K562 (cell line): ENCODE measurements at regions not wholly inside any gene's neighbourhood (a gene's known extent, or its start where the extent isn't known, plus 50 kb on each side); places are given as distances from the start of the nearest gene placed in this dataset.

Experiments used
- ATAC-seq: fragments of 200-7000 bp; cut with Tn5 transposase; 3 replicates; pipeline ENCODE4 v1.9.1; 2020; ENCODE audit warnings: moderate library complexity
- BruUV-seq: library from RNA; stranded (reverse); fragments of 400-500 nt; replicated peaks from 2 replicates; lab custom pipeline; 2021; lab: Mats Ljungman, UMichigan
- CTCF ChIA-PET: fragments of 300-600 bp; formaldehyde crosslinking; extraction: SDS; loops from one replicate; lab custom pipeline; 2021; ENCODE audit warnings: low intra/inter-chr PET ratio; lab: Yijun Ruan, JAX
- POLR2A ChIA-PET: fragments of 300-600, 350-650 bp; sonication (Branson Sonifier 250); formaldehyde crosslinking; extraction: SDS; loops from one replicate; lab custom pipeline; 2021; ENCODE audit warnings: antibody characterized with exemption, inconsistent platforms; lab: Yijun Ruan, JAX
- DNase-seq, 4 experiments: peaks; one replicate each; pipeline versions ENCODE4 v3.0.0 to v3.0.0-alpha.2; 2011 to 2018; ENCODE audit warnings: low spot score in 3 of 4, mixed read lengths in 3 of 4; ENCODE audit errors: extremely low read depth in 1 of 4
- FAIRE-seq: peaks from 2 replicates; lab custom pipeline; 2011; peaks lifted over from hg19 to GRCh38; lab: Jason Lieb, UNC
- H2AFZ ChIP-seq: 2 replicates; pipeline ENCODE4 v1.6.0; 2011; ENCODE audit warnings: low read depth, low read length, control low read depth, inconsistent platforms
- H3K27ac ChIP-seq: fragments of 200-600 bp; 3 replicates; pipeline ENCODE4 v1.8.0; 2011; ENCODE audit warnings: low read depth, mild to moderate bottlenecking, control low read depth, inconsistent platforms, low read length, moderate library complexity, mixed read lengths; ENCODE audit errors: extremely low read depth
- H3K27me3 ChIP-seq, 2 experiments: fragments of 300-600 bp in 1 of 2; 2 replicates in 1 of 2; 3 replicates in 1 of 2; pipeline versions ENCODE4 v1.6.0 to v1.8.0; 2011; ENCODE audit warnings: inconsistent platforms in 2 of 2, low read length in 2 of 2, mild to moderate bottlenecking in 1 of 2, mixed read lengths in 1 of 2, moderate library complexity in 1 of 2; ENCODE audit not compliant: control insufficient read depth in 2 of 2, insufficient read depth in 2 of 2
- H3K36me3 ChIP-seq: fragments of 300-600 bp; 3 replicates; pipeline ENCODE4 v1.8.0; 2011; ENCODE audit warnings: mild to moderate bottlenecking, low read length, inconsistent platforms; ENCODE audit not compliant: control insufficient read depth, insufficient read depth
- H3K4me1 ChIP-seq, 2 experiments: fragments of 200-600 bp in 1 of 2; replicated peaks in 1 of 2; 2 replicates in 1 of 2; 3 replicates in 1 of 2; pipeline versions ENCODE4 v1.5.1 to v1.8.0; 2011; ENCODE audit warnings: inconsistent platforms in 2 of 2, low read length in 2 of 2, mild to moderate bottlenecking in 1 of 2, mixed read lengths in 1 of 2, moderate library complexity in 1 of 2; ENCODE audit not compliant: control insufficient read depth in 2 of 2, insufficient read depth in 2 of 2
- H3K4me2 ChIP-seq: 2 replicates; pipeline ENCODE4 v1.6.1; 2011; ENCODE audit warnings: low read length, control low read depth, inconsistent platforms, mixed read lengths; ENCODE audit not compliant: insufficient read depth
- H3K4me3 ChIP-seq: fragments of 200-600 bp; sonication (generic), shearing (Covaris generic); 2 replicates; pipeline ENCODE4 v1.5.1; 2016; ENCODE audit warnings: control low read depth, inconsistent platforms
- H3K79me2 ChIP-seq: fragments of 200-600 bp; 3 replicates; pipeline ENCODE4 v1.8.0; 2011; ENCODE audit warnings: low read length, inconsistent platforms; ENCODE audit not compliant: control insufficient read depth, insufficient read depth
- H3K9ac ChIP-seq, 2 experiments: 2 replicates each; pipeline versions ENCODE4 v1.6.0 to v1.6.1; 2011; ENCODE audit warnings: low read depth in 2 of 2, low read length in 2 of 2, control low read depth in 1 of 2, inconsistent platforms in 1 of 2, mild to moderate bottlenecking in 1 of 2, mixed read lengths in 1 of 2; ENCODE audit not compliant: insufficient read depth in 1 of 2
- H3K9me1 ChIP-seq: one replicate; pipeline ENCODE4 v1.6.0; 2011; ENCODE audit warnings: inconsistent platforms, mild to moderate bottlenecking, low read length, moderate library complexity; ENCODE audit not compliant: control insufficient read depth, insufficient read depth
- H3K9me3 ChIP-seq: replicated peaks from 2 replicates; pipeline ENCODE4 v1.5.1; 2011; ENCODE audit warnings: low read depth, low read length, inconsistent platforms; ENCODE audit not compliant: control insufficient read depth, insufficient read depth
- H4K20me1 ChIP-seq: replicated peaks from 2 replicates; pipeline ENCODE4 v1.6.1; 2011; ENCODE audit warnings: low read length, inconsistent platforms, mixed read lengths; ENCODE audit not compliant: control insufficient read depth, insufficient read depth
- HNRNPUL1 ChIP-seq: fragments of 200-400 bp; formaldehyde crosslinking; IDR thresholded peaks from 2 replicates; pipeline ENCODE4 v1.6.1; 2017; ENCODE audit warnings: low read length
- KDM5B ChIP-seq: fragments of 200-600 bp; sonication (generic); IDR thresholded peaks from 2 replicates; pipeline ENCODE4 v1.6.1; 2012; ENCODE audit warnings: low read depth, mild to moderate bottlenecking, moderate library complexity, low read length, control low read depth, inconsistent platforms; ENCODE audit not compliant: insufficient replicate concordance
- LARP7 ChIP-seq: fragments of 450-650 bp; IDR thresholded peaks from 2 replicates; pipeline ENCODE4 v1.6.1; 2016
- MTA1 ChIP-seq: fragments of 450-650 bp; IDR thresholded peaks from 2 replicates; pipeline ENCODE4 v1.6.1; 2017; ENCODE audit warnings: borderline replicate concordance
- MTF1 ChIP-seq: fragments of 250-450 bp; sonication (Bioruptor Pico); IDR thresholded peaks from 2 replicates; pipeline ENCODE4 v1.9.0; 2021; ENCODE audit warnings: moderate library complexity, mild to moderate bottlenecking, inconsistent platforms, borderline replicate concordance
- NR2C2 ChIP-seq, 2 experiments: fragments of 200-800 bp in 1 of 2; sonication (Bioruptor generic) in 1 of 2; sonication (generic) in 1 of 2; formaldehyde crosslinking in 1 of 2; IDR thresholded peaks; 2 replicates each; pipeline versions ENCODE4 v1.6.1 to v1.8.0; 2016 to 2022; ENCODE audit warnings: mild to moderate bottlenecking in 1 of 2, missing compliant biosample characterization in 1 of 2, missing genetic modification characterization in 1 of 2, missing genetic modification reagents in 1 of 2
- PML ChIP-seq: IDR thresholded peaks from 2 replicates; pipeline ENCODE4 v1.6.1; 2012; ENCODE audit warnings: low read length, inconsistent platforms
- RREB1 ChIP-seq: fragments of 250-450 bp; sonication (Bioruptor Pico); IDR thresholded peaks from 2 replicates; pipeline ENCODE4 v1.4.0; 2020
- SIX5 ChIP-seq, 2 experiments: IDR thresholded peaks; 2 replicates each; pipeline ENCODE4 v1.6.1; 2011; ENCODE audit warnings: low read length in 2 of 2, borderline replicate concordance in 1 of 2, low read depth in 1 of 2, mild to moderate bottlenecking in 1 of 2, moderate library complexity in 1 of 2; ENCODE audit not compliant: insufficient read depth in 1 of 2
- SREBF1 ChIP-seq: fragments of 150-350 bp; IDR thresholded peaks from 2 replicates; pipeline ENCODE4 v1.6.1; 2014; ENCODE audit warnings: antibody characterized with exemption, low read depth, low read length, borderline replicate concordance
- ZMIZ1 ChIP-seq, 2 experiments: fragments of 150-350 bp in 1 of 2; IDR thresholded peaks; 2 replicates each; pipeline ENCODE4 v1.6.1; 2012 to 2016; ENCODE audit warnings: low read depth in 2 of 2, low read length in 2 of 2, mild to moderate bottlenecking in 1 of 2, moderate library complexity in 1 of 2
- WGBS: fragments of 100-300 bp; shearing (Covaris generic); methylation state at CpG from one replicate; pipeline ENCODE4 v1.1.6; 2016; ENCODE audit warnings: low coverage, mixed read lengths; ENCODE audit not compliant: insufficient coverage; ENCODE audit errors: missing lambda C conversion rate; 5-methylcytosine and 5-hydroxymethylcytosine counted together
- in situ Hi-C: fragments of 300-500 bp; cut with MboI; formaldehyde crosslinking; loops from 4 replicates; pipeline ENCODE4 v1.15.0; 2018; ENCODE audit warnings: inconsistent platforms, mixed read lengths
- intact Hi-C: fragments of 100-400 bp; cut with micrococcal nuclease; formaldehyde crosslinking; loops from 2 replicates; pipeline ENCODE4 v1.14.2; 2022
- TF ChIP-seq, protein P1 (sequence below), 2 experiments: fragments of 450-650 bp in 1 of 2; sonication (generic) in 1 of 2; formaldehyde crosslinking in 1 of 2; IDR thresholded peaks in 1 of 2; conservative IDR thresholded peaks in 1 of 2; 2 replicates each; pipeline versions ENCODE4 v1.6.1 to v1.8.1; 2016 to 2023; ENCODE audit warnings: mild to moderate bottlenecking in 2 of 2, moderate library complexity in 2 of 2, inconsistent platforms in 1 of 2, missing genetic modification reagents in 1 of 2

- POLR2A ChIA-PET: no interaction called here
- no peaks in the 10 kb centered on the region for H3K9me1 ChIP-seq
- H3K9ac ChIP-seq: no peak overlapping the region
- no peak overlapping the region for H3K4me2 ChIP-seq
- ATAC-seq (no peak), DNase-seq (no peak), FAIRE-seq (no peak)
- no peak overlapping the region for H2AFZ ChIP-seq
- BruUV-seq: no TSS peak
- H3K4me3 ChIP-seq: no peak overlapping the region
- H3K4me1 ChIP-seq: no peaks in the 10 kb centered on the region; a peak in 1 of 5 replicates
- no peak overlapping the region for H3K27ac ChIP-seq
- no peaks in the 10 kb centered on the region for H3K79me2 ChIP-seq
- no peaks in the 10 kb centered on the region for H3K27me3 ChIP-seq
- no peaks in the 10 kb centered on the region for H3K9me3 ChIP-seq
- no peaks in the 10 kb centered on the region for H3K36me3 ChIP-seq
- in situ Hi-C loops: no loop called here
- intact Hi-C loops: no loop called here
- H4K20me1 ChIP-seq: no peaks in the 10 kb centered on the region
- CTCF ChIA-PET: no interaction called here
- 7% methylated on average over 3 of the region's 3 CpGs for WGBS
- TF ChIP-seq SREBF1 (no peak), KDM5B (no peak), HNRNPUL1 (no peak), NR2C2 (CRISPR knock-in tag; IDR thresholded peaks at IDR 0.05) (no peak), NR2C2 (tag; IDR thresholded peaks at IDR 0.05) (no peak), ZMIZ1 (IDR thresholded peaks at IDR 0.05; ENCODE audit: low read depth in 2 of 2, low read length in 2 of 2) (no peak), RREB1 (CRISPR knock-in tag) (no peak), PML (no peak), MTF1 (CRISPR knock-in tag) (no peak), LARP7 (no peak), MTA1 (no peak), SIX5 (IDR thresholded peaks at IDR 0.05; ENCODE audit: borderline replicate concordance in 1 of 2, insufficient read depth in 1 of 2, low read depth in 1 of 2, low read length in 2 of 2) (no peak)
- TF ChIP-seq, protein P1, sequence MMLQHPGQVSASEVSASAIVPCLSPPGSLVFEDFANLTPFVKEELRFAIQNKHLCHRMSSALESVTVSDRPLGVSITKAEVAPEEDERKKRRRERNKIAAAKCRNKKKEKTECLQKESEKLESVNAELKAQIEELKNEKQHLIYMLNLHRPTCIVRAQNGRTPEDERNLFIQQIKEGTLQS (IDR thresholded peaks at IDR 0.05): no peak
- TF ChIP-seq, protein P1 (CRISPR knock-in tag; conservative IDR thresholded peaks at IDR 0.05): no peak
Observed at GRCh38 chr4:118410138-118410537, 57.3 kb upstream of the PRSS12 start.
